ENCODE measurements at regions not wholly inside any gene's neighbourhood (a gene's known extent, or its start where the extent isn't known, plus 50 kb on each side); places are given as distances from the start of the nearest gene placed in this dataset.
"Not testable (repeated sequence)": the region's sequence is repeated elsewhere in the genome, so short reads cannot be mapped to it uniquely, and the experiment has no call there.

DNA sequence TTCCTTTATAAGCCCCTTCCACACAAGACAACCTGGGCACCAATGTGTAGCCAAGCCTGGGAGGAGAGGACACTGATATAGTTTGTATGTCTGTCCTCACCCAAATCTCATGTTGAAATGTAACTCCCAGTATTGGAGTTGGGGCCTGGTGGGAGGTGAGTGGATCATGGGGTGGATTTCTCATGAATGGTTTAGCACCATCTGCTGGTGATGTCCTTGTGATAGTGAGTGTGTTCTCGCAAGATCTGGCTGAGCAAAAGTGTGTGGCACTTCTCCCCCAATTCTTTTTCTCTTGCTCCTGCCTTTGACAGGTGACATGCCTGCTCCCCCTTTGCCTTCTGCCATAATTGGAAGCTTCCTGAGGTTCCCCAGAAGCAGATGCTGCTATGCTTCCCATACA is 135.8 kb downstream of the USP31 start:
- DNase-seq: peak in 2 of 3 donors; percentile 11 to 18

DNA sequence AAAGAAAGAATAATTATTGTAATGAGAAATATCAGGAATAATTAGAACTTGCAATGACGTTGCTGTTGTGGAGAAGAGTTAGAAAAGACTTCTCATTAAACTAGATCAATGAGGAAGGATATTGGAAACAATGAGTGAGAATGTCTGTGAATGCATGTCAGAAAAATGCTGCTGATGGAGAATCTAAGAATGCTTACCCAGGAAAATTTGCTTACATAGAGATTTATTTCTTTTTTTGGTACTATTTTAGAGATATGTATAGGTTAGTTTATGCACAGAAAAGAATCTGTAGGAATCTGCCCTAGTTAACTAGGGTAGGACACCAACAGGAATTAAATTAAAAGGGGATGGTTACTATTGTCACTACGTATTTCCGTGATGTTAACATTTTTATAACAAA is 140.2 kb downstream of the USP31 start:
- no peak for DNase-seq

DNA sequence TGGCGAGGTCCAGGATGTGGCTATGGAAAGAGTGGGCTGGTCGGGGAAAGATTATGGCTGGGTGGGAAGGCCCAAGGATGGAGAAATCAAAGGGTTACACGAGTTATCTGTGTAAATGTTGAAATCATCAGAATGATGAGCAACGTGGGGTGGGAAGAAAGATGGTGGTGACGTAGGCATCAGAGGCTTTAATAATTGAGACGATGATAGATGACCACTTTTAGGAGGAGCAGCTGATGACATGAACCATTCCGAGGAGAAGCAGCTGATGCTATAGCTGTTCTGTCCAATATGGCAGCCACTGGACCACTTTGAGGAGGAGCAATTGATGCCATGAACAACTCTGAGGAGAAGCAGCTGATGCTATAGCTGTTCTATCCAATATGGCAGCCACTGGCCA is 141.2 kb downstream of the USP31 start:
- DNase-seq: no peak

DNA sequence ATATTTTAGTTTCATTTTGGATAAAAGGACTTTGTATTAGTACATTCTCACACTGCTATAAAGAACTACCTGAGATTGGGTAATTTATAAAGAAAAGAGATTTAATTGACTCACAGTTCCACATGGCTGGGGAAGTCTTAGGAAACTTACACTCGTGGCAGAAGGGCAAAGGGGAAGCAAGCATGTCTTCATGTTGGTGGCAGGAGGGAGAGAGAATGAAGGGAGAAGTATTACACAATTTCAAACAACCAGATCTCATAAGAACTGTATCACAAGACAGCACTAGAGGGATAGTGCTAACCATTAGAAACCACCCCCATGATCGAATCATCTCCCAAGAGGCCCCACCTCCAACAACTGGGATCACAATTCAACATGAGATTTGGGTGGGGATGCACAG is 142.9 kb downstream of the USP31 start:
- DNase-seq: peak; percentile 18 to 34 (median 20)

DNA sequence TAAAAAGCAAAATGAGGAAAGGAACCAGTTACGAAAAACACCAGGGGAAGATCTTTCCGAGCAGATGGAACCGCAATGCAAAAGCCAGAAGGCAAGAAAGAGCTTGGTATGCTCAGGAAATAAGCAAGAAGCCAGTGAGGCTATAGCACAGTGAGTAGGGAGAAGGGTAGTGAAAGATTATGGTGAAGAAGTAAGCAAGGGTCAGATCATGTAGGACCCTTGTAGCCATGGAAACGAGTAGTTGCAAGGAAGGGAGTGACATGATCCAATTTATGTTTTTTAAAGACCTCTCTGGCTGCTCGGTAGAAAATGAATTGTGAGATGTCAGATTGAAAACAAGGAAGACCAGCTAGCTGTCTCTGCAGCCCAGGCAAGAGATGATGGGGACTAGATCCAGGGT is 143.3 kb downstream of the USP31 start:
- no peak for DNase-seq

DNA sequence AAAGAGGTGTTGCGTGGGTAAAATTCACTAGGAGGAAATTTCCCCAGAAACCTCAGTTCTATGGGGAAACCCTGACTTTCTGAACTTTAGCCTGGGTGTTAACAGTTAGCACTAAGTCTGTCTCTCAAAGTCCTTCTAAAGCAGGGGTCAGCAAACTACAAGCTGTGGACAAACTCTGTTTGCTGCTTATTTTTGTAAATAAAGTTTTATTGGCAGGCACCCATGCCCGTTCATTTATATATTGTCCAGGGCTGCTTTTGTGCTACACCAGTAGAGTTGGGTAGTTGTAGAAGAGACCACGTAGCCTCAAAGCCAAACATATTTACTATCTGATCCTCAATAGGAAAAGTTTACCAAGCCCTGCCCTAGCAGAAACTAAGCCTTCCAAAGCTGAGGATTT is 159.7 kb downstream of the USP31 start:
- no peak for DNase-seq

DNA sequence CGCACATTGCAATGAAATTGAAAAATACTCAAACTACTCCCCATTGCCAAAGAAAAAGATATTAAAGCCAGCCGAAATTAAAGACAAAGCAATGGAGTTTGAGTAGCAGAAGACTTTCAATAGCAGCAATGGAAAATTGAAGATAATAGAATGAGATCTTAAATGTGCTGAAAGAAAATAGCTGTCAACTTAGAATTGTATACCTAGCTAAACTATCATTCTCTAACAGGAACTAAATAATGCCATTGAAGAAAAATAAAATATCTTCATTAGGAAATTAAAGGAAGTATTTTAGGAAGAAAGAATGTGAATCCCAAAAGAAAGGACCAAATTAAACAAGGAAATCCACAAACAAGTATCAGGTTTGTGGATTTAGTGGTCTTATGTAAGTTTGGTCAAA is 165.6 kb downstream of the USP31 start:
- DNase-seq: no peak

DNA sequence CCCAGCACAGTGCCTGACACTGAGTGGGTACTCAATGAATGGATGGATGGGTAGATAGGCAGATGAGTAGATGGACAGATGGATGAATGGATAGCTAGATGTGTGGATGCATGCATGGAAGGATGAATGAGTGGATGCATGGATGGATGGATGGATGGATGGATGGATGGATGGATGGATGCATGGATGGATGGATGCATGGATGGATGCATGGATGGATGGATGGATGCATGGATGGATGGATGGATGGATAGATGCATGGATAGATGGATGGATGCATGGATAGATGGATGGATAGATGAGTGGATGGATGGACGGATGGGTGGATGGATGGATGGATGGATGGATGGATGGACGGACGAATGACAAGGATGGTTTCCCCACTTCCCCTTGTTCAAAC is 166.6 kb downstream of the HS3ST2 start:
- not testable (repeated sequence) for DNase-seq

DNA sequence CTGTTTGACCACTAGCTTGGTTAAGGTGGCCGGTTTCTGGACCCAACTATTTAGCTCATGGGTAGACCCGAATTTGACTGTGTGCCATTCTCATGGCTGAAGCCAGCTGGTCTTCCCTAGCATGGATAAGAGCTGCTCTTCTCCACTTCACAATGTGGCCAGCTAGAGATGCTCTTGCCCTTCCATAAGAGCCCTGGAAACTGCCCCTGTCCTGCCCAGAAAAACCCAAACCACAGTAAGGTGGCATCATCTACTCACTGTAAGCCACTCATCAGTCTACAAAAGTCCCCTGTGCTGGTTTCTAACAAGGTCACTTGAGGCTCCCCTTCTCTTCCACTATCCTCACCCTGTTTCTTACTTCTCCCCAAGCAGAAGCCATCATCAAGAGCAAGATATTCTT is 165.1 kb downstream of the HS3ST2 start:
- no peak for DNase-seq

DNA sequence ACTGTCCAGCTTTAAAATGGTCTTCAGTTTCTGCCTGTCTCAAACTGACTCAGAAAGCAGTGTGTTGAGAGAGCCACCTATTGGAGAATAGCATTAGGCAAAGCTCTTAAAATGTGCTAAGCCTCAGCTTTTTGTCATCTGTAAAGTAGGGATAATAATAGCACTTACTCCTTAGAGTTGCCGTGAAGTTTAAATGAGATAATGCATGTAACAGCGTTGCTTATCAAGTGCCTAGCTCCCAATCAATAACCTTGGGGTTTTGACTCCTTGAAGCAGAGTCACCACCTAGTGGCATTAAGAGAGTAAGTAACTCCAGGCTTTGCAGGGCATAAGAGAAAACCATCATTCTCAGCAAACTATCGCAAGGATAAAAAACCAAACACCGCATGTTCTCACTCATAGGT is 163.3 kb downstream of the HS3ST2 start:
- peak; percentile 2 to 24 (median 19) for DNase-seq

DNA sequence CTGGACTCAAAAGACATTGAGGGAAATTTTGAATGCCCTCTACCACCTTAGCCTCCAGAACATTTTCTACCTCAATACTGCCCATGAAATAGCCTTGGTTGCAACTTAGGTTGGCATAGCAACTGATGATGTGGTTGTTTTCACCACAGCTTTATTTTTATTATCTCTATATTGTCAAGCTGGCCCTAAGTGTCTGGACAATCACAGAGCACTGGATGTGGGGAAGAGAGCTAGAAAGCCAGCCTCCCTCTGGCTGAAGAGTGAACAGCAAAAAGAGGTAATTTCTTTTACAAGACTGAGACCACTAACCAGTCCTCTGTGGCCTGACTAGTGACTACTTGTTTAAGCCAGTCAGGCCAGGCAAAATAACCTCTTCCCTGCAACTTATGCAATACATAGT is 159.6 kb downstream of the HS3ST2 start:
- no peak for DNase-seq

DNA sequence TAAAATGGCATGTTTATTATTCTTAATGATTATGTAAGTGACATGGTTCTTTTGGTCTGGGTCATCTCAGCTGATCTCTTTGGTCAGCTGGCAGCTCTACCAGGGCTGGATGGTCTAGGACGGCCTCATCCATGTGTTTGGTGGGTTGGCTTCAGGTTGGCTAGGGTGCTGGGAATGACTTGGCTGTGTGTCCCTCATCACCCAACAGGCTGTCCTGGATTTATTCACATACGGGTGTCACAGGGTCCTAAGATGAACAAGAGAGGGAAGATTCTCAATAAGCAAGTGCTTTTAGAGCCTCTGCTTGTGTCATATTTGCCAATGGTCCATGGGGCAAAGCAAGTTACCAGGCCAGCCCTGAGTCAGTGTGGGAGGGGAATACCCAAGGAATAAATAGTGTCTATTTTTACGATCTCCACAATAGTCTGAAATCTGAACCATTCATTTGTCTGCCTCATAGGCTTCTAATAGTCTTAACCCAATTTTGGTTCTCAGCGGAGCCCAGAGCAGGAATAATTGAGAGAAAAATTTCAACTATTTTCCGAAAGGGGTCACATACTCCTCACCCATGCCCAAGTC is 157.5 kb downstream of the HS3ST2 start:
- no peak for DNase-seq

DNA sequence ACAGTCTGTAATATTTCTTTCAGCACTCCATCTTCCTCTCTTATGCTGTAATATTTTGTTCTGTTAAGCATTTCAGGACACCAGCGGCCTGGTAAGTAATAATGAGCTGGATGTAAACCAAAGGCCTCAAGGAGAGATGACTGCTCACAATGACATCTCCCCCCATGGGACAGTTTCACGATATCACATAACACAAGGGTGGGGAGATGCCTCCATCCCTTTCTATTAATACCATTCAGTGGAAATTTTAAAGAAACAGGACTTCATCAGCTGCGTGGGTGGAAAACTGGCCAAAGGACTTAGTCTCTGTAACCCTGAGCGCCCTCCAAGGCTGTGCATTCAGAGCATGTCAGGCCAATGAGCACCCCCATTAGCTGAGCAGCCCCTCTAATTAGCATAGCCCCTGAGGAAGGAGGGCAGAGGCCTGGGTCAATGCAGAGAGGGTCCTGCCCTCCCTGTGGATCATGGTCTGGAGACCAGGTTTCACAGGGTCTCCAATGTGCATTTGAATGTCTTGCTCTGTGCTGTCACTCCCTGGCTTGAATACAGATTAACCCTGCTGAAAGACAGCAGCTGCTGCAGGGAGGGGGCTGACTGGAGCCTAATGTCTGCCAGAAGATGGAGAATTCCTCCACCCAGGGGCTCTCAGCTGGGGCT is 156.4 kb downstream of the HS3ST2 start:
- no peak for DNase-seq

DNA sequence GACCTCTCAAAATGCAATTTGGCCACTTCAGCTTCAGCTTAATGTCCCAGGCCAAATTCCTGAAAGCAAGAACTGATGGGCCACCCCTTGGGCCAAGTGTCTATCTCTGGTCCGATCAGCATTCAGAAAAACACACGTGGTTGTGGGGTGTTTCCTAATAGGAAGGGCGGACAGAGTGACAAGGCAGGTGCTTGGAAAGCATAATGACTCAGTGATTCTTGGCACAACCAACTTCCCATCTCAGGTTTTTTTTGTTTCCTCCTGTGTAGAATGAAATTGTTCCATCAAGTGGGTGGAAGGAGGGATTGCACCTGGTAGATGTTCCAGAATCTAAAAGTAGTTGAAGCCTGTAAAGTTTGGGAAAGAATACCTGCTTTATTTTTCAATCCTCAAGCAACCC is 155.6 kb downstream of the HS3ST2 start:
- DNase-seq: no peak

DNA sequence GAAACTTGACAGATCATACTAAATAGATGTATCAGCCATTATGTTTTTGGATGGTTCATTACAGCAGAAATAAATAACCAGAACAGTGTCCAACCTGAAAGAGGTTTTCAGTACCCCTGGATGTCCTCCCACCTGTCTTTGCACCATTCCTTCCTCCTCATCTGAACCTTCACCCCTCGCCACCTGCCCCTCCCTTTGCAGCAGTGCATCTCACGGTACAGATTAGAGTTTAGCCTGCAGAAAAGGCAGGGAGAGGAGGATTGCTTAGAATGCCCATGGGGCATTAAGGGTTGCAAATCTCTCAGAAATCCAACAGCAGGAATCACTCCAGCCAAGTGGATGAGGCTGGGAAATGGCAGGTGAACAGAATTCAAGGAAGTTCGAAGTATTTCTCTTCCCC is 155.0 kb downstream of the HS3ST2 start:
- no peak for DNase-seq

DNA sequence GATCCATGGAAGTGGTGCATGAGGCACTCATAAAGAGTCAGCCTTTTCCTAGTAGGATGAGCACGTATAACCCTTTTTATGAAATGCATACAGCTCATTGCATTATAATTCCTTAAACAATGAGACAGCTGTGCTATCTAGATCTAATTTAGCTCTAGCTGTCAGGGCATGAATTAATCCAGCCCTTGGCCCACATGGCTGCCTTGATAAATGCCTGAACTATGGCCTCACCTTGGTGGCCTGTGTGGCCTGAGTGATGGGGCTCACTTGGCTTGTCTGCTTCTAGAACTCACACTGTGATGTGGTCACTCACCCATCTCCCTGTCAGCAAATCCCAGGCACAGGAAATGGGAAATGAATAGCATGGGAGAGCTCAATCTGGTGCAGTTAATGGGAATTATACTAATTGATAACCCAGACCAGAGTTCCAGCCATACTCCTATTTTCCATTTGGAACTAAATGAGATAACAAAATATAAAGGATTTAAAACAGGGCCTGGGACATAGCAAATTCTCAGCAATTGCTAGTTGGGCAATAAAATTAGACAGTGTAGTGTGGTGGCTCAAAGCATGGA is 153.6 kb downstream of the HS3ST2 start:
- no peak for DNase-seq

Measured in suppressor macrophage treated with lipopolysaccharide for 1 hour (primary cell).